Rectal smooth muscle tissue (tissue), 1 donor: ENCODE measurements at regions not wholly inside any gene's neighbourhood (a gene's known extent, or its start where the extent isn't known, plus 50 kb on each side); places are given as distances from the start of the nearest gene placed in this dataset.

Experiments used
- H3K27ac ChIP-seq: one replicate; pipeline ENCODE4 v1.7.0; 2013; ENCODE audit warnings: low read depth, low read length, inconsistent platforms
- H3K27me3 ChIP-seq: one replicate; pipeline ENCODE4 v1.7.0; 2013; ENCODE audit warnings: low read length; ENCODE audit not compliant: control insufficient read depth, insufficient read depth
- H3K36me3 ChIP-seq: one replicate; pipeline ENCODE4 v1.7.0; 2013; ENCODE audit warnings: low read length; ENCODE audit not compliant: control insufficient read depth, insufficient read depth
- H3K4me1 ChIP-seq: one replicate; pipeline ENCODE4 v1.7.0; 2013; ENCODE audit warnings: low read length; ENCODE audit not compliant: control insufficient read depth, insufficient read depth
- H3K4me3 ChIP-seq: one replicate; pipeline ENCODE4 v1.7.0; 2013; ENCODE audit warnings: low read length
- H3K9ac ChIP-seq: one replicate; pipeline ENCODE4 v1.7.0; 2013; ENCODE audit warnings: low read length

- Histone ChIP-seq H3K36me3 (no peaks in the 10 kb centered on the region), H3K4me3 (no peak overlapping the region), H3K9ac (no peak overlapping the region), H3K27ac (no peak overlapping the region), H3K4me1 (no peaks in the 10 kb centered on the region), H3K27me3 (no peaks in the 10 kb centered on the region)
These were observed 241.3 kb upstream of the PDGFD start for GRCh38 chr11:104405277-104405676.

GRCh38 chr11:104404231-104405175 is 240.6 kb upstream of the PDGFD start:
- no peaks in the 10 kb centered on the region for H3K36me3 ChIP-seq
- no peak overlapping the region for H3K27ac ChIP-seq
- no peaks in the 10 kb centered on the region for H3K4me1 ChIP-seq
- H3K4me3 ChIP-seq, result no peak overlapping the region
- no peak overlapping the region for H3K9ac ChIP-seq
- no peaks in the 10 kb centered on the region for H3K27me3 ChIP-seq

- no peak overlapping the region for H3K27ac ChIP-seq
- H3K36me3 ChIP-seq, result no peaks in the 10 kb centered on the region
- no peaks in the 10 kb centered on the region for H3K4me1 ChIP-seq
- no peak overlapping the region for H3K9ac ChIP-seq
- no peaks in the 10 kb centered on the region for H3K27me3 ChIP-seq
- H3K4me3 ChIP-seq, result no peak overlapping the region
These were observed 239.0 kb upstream of the PDGFD start for GRCh38 chr11:104402812-104403521.

- Histone ChIP-seq H3K4me3 (no peak overlapping the region), H3K4me1 (no peaks in the 10 kb centered on the region), H3K9ac (no peak overlapping the region), H3K36me3 (no peaks in the 10 kb centered on the region), H3K27ac (no peak overlapping the region), H3K27me3 (no peaks in the 10 kb centered on the region)
These were observed 230.6 kb upstream of the PDGFD start for GRCh38 chr11:104394508-104394907.

GRCh38 chr11:104390651-104391050 is 226.7 kb upstream of the PDGFD start:
- H3K27ac ChIP-seq, result no peak overlapping the region
- H3K4me3 ChIP-seq, result no peak overlapping the region
- no peaks in the 10 kb centered on the region for H3K4me1 ChIP-seq
- H3K9ac ChIP-seq, result no peak overlapping the region
- no peaks in the 10 kb centered on the region for H3K36me3 ChIP-seq
- H3K27me3 ChIP-seq, result no peaks in the 10 kb centered on the region

- H3K4me3 ChIP-seq, result no peak overlapping the region
These were observed 221.9 kb upstream of the PDGFD start for GRCh38 chr11:104385884-104386283.

GRCh38 chr11:104380358-104380757 is 216.4 kb upstream of the PDGFD start:
- H3K4me3 ChIP-seq, result no peak overlapping the region
- no peaks in the 10 kb centered on the region for H3K36me3 ChIP-seq
- no peak overlapping the region for H3K9ac ChIP-seq
- H3K4me1 ChIP-seq, result no peaks in the 10 kb centered on the region
- no peak overlapping the region for H3K27ac ChIP-seq
- H3K27me3 ChIP-seq, result no peaks in the 10 kb centered on the region

More at GRCh38 chr11:104385884-104386283, 221.9 kb upstream of the PDGFD start:
- Histone ChIP-seq H3K9ac (no peak overlapping the region), H3K27me3 (no peaks in the 10 kb centered on the region), H3K27ac (no peak overlapping the region), H3K4me1 (no peaks in the 10 kb centered on the region), H3K36me3 (no peaks in the 10 kb centered on the region)

GRCh38 chr11:104372111-104372510 is 208.2 kb upstream of the PDGFD start:
- no peaks in the 10 kb centered on the region for H3K27me3 ChIP-seq
- no peak overlapping the region for H3K27ac ChIP-seq
- no peaks in the 10 kb centered on the region for H3K4me1 ChIP-seq
- no peak overlapping the region for H3K4me3 ChIP-seq
- no peaks in the 10 kb centered on the region for H3K36me3 ChIP-seq
- H3K9ac ChIP-seq, result no peak overlapping the region

GRCh38 chr11:104370478-104370877 is 206.5 kb upstream of the PDGFD start:
- no peak overlapping the region for H3K9ac ChIP-seq
- H3K27me3 ChIP-seq, result no peaks in the 10 kb centered on the region
- no peaks in the 10 kb centered on the region for H3K4me1 ChIP-seq
- no peaks in the 10 kb centered on the region for H3K36me3 ChIP-seq
- H3K4me3 ChIP-seq, result no peak overlapping the region
- no peak overlapping the region for H3K27ac ChIP-seq

GRCh38 chr11:104369761-104370160 is 205.8 kb upstream of the PDGFD start:
- Histone ChIP-seq H3K27me3 (no peaks in the 10 kb centered on the region), H3K27ac (no peak overlapping the region), H3K36me3 (no peaks in the 10 kb centered on the region), H3K9ac (no peak overlapping the region), H3K4me3 (no peak overlapping the region), H3K4me1 (no peaks in the 10 kb centered on the region)

GRCh38 chr11:104366321-104366734 is 202.4 kb upstream of the PDGFD start:
- no peak overlapping the region for H3K9ac ChIP-seq
- H3K36me3 ChIP-seq, result no peaks in the 10 kb centered on the region
- H3K27me3 ChIP-seq, result no peaks in the 10 kb centered on the region
- no peaks in the 10 kb centered on the region for H3K4me1 ChIP-seq
- no peak overlapping the region for H3K27ac ChIP-seq
- no peak overlapping the region for H3K4me3 ChIP-seq

GRCh38 chr11:104365676-104366075 is 201.7 kb upstream of the PDGFD start:
- Histone ChIP-seq H3K4me3 (no peak overlapping the region), H3K36me3 (no peaks in the 10 kb centered on the region), H3K27ac (no peak overlapping the region), H3K9ac (no peak overlapping the region), H3K27me3 (no peaks in the 10 kb centered on the region), H3K4me1 (no peaks in the 10 kb centered on the region)
